ENCODE measurements at regions not wholly inside any gene's neighbourhood (a gene's known extent, or its start where the extent isn't known, plus 50 kb on each side); places are given as distances from the start of the nearest gene placed in this dataset.

DNA sequence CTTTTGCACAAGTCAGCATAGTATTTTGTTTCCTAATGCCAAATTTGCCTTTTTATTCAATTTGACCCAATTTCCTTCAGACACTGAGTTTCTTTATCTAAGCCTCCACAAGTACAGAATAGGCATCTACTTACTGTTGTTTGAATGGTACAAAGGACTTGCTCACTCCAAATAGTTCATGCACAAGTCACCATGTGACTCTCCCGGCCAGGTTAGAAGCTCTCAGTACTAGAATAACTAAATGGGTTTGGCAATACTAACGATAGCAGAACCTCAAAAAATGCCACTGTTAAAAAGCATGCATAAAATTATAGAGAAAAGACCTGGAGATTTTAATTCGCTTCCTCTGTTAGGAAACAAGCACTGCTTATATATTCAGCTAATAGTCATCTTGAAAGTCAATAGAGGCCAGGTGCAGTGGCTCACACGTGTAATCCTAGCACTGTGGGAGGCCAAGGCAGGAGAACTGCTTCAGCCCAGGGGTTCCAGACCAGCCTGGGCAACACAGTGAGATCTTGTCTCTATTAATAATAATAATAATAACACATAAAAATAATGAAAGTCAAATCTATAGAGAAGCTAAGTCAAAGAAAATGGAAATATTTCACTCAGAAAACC, 335.8 kb upstream of the MBL2 start:
- ATAC-seq (no peak), DNase-seq (ENCODE audit: low read depth, low spot score) (no peak)
- H2AFZ ChIP-seq (ENCODE audit: low read depth, low read length, poor library complexity, severe bottlenecking), result no peak overlapping the region
- ChIA-PET POLR2A (no interaction called here), RAD21 (ENCODE audit: low non-redundant PET in 1 of 2, low total read pairs in 2 of 2, uncharacterized antibody in 2 of 2, unreplicated experiment in 2 of 2) (no interaction called here), CTCF (no interaction called here)
- H3K9me3 ChIP-seq (ENCODE audit: control insufficient read depth in 1 of 2, insufficient read depth in 1 of 2, low read depth in 1 of 2, low read length in 2 of 2), result peaks cover 3 to 4% of the 10 kb centered on the region in 2 experiments; a peak in 1 of 4 replicates
- no peaks in the 10 kb centered on the region for H3K9me2 ChIP-seq (ENCODE audit: insufficient read depth)
- no peaks in the 10 kb centered on the region for H3K4me1 ChIP-seq (ENCODE audit: control insufficient read depth in 1 of 2, insufficient read depth in 2 of 2, low read length in 2 of 2)
- H4K20me1 ChIP-seq (ENCODE audit: insufficient read depth), result no peaks in the 10 kb centered on the region
- no peaks in the 10 kb centered on the region for H3K79me2 ChIP-seq (ENCODE audit: insufficient read depth, low read length)
- H3K4me3 ChIP-seq (replicated peaks in 1 of 2; ENCODE audit: low read depth in 1 of 2, low read length in 2 of 2), result no peak overlapping the region
- H3K27ac ChIP-seq (ENCODE audit: low read depth, low read length), result no peak overlapping the region
- H3K36me3 ChIP-seq (ENCODE audit: control insufficient read depth in 1 of 2, insufficient read depth in 2 of 2, low read length in 2 of 2), result no peaks in the 10 kb centered on the region
- no peak overlapping the region for H3K4me2 ChIP-seq (ENCODE audit: low read length)
- H3K27me3 ChIP-seq (ENCODE audit: insufficient read depth, low read length), result no peaks in the 10 kb centered on the region
- BruUV-seq (replicated peaks), result no TSS peak
- H3K9ac ChIP-seq (ENCODE audit: low read length), result no peak overlapping the region
- intact Hi-C loops (cut with micrococcal nuclease), result no loop called here
- TF ChIP-seq CBX3 (IDR thresholded peaks at IDR 0.05; ENCODE audit: low read depth) (no peak), TCF7L2 (IDR thresholded peaks at IDR 0.05; ENCODE audit: borderline replicate concordance, extremely low read depth, insufficient read depth, insufficient read length) (no peak), CEBPB (IDR thresholded peaks at IDR 0.05; ENCODE audit: low read depth) (no peak), FOSL1 (IDR thresholded peaks at IDR 0.05; ENCODE audit: low read depth) (no peak), EZH2phosphoT487 (IDR thresholded peaks at IDR 0.05; ENCODE audit: borderline replicate concordance) (no peak), ZFX (IDR thresholded peaks at IDR 0.05) (no peak), SP1 (IDR thresholded peaks at IDR 0.05; ENCODE audit: low read depth) (no peak), POLR2AphosphoS5 (IDR thresholded peaks at IDR 0.05; ENCODE audit: low read depth, low read length) (no peak)
- TF ChIP-seq, protein P1, sequence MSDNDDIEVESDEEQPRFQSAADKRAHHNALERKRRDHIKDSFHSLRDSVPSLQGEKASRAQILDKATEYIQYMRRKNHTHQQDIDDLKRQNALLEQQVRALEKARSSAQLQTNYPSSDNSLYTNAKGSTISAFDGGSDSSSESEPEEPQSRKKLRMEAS (IDR thresholded peaks at IDR 0.05), result no peak

DNA sequence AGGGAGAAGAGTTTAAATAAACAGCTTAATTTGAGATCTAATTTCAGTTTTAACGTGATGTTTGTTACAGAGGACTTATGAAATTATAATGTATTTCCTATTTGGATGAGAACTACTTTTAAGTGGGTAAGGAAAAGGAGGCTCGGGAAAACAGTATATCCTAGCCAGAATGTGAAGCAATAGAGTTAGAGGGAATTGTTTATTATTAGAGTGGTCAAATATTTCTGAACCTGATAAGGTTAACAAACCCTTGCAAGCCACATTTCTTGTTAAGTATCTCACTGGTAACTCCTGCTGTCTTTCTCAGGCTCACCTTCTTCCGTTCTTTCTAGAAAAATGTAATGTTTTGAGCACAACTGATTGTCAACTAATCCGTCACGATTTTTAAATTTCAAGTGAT, 335.1 kb upstream of the MBL2 start:
- Histone ChIP-seq H3K27ac (ENCODE audit: low read depth, low read length) (no peak overlapping the region), H3K27me3 (ENCODE audit: insufficient read depth, low read length) (no peaks in the 10 kb centered on the region), H3K4me1 (ENCODE audit: control insufficient read depth in 1 of 2, insufficient read depth in 2 of 2, low read length in 2 of 2) (no peaks in the 10 kb centered on the region), H3K9ac (ENCODE audit: low read length) (no peak overlapping the region), H3K9me2 (ENCODE audit: insufficient read depth) (no peaks in the 10 kb centered on the region), H2AFZ (ENCODE audit: low read depth, low read length, poor library complexity, severe bottlenecking) (no peak overlapping the region), H3K79me2 (ENCODE audit: insufficient read depth, low read length) (no peaks in the 10 kb centered on the region), H3K36me3 (ENCODE audit: control insufficient read depth in 1 of 2, insufficient read depth in 2 of 2, low read length in 2 of 2) (no peaks in the 10 kb centered on the region), H4K20me1 (ENCODE audit: insufficient read depth) (no peaks in the 10 kb centered on the region), H3K4me3 (replicated peaks in 1 of 2; ENCODE audit: low read depth in 1 of 2, low read length in 2 of 2) (no peak overlapping the region), H3K4me2 (ENCODE audit: low read length) (no peak overlapping the region), H3K9me3 (ENCODE audit: control insufficient read depth in 1 of 2, insufficient read depth in 1 of 2, low read depth in 1 of 2, low read length in 2 of 2) (peaks cover 3 to 4% of the 10 kb centered on the region in 2 experiments; a peak in 1 of 4 replicates)
- no peak for DNase-seq (ENCODE audit: low read depth, low spot score)
- no peak for TF ChIP-seq POLR2A (IDR thresholded peaks at IDR 0.05; ENCODE audit: borderline replicate concordance, extremely low read depth, insufficient read depth, insufficient read length)
- no peak for TF ChIP-seq POLR2AphosphoS5 (IDR thresholded peaks at IDR 0.05; ENCODE audit: low read depth, low read length)
- intact Hi-C loops (cut with micrococcal nuclease), result no loop called here
- no TSS peak for BruUV-seq (replicated peaks)
- no peak for ATAC-seq
- ChIA-PET POLR2A (no interaction called here), CTCF (no interaction called here), RAD21 (ENCODE audit: low non-redundant PET in 1 of 2, low total read pairs in 2 of 2, uncharacterized antibody in 2 of 2, unreplicated experiment in 2 of 2) (no interaction called here)
